GM13977 (cell line): ENCODE measurements at regions not wholly inside any gene's neighbourhood (a gene's known extent, or its start where the extent isn't known, plus 50 kb on each side); places are given as distances from the start of the nearest gene placed in this dataset.

ENCODE experiments used
- DNase-seq: peaks from one replicate; pipeline ENCODE4 v3.0.0; 2012; ENCODE audit warnings: low spot score
- in situ Hi-C: fragments of 300-500 bp; cut with MboI; formaldehyde crosslinking; loops from one replicate; pipeline ENCODE4 v1.12.0; 2022; ENCODE audit warnings: low sequenced_read_pairs, low pct_unique_long_range_greater_than_20kb, mixed read lengths, inconsistent platforms; ENCODE audit not compliant: unreplicated experiment
- TF ChIP-seq, protein P1 (sequence below): IDR thresholded peaks from 2 replicates; pipeline ENCODE4 v1.5.1; 2012; ENCODE audit warnings: mild to moderate bottlenecking, control low read depth; ENCODE audit not compliant: insufficient read depth; ENCODE audit errors: extremely low read depth, missing control alignments

DNA sequence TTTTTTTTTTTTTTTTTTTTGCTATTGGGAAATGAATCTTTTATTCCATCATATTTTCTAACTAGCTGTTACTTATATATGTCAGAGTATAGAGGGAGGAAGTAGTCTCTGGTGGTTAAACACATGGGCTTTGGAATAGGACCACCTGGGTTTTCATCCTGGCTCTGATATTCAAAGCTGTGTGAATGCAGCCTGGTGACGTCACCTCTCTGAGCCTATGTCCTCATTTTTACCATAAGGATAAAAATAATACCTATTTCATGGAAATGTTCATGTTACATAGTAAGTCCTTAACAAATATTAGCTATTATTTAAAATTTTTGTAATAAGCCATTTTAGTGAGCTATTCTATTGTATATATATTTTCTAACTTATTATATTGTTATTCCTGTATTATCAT lies 58.8 kb upstream of the TOX2 start:
- TF ChIP-seq, protein P1, sequence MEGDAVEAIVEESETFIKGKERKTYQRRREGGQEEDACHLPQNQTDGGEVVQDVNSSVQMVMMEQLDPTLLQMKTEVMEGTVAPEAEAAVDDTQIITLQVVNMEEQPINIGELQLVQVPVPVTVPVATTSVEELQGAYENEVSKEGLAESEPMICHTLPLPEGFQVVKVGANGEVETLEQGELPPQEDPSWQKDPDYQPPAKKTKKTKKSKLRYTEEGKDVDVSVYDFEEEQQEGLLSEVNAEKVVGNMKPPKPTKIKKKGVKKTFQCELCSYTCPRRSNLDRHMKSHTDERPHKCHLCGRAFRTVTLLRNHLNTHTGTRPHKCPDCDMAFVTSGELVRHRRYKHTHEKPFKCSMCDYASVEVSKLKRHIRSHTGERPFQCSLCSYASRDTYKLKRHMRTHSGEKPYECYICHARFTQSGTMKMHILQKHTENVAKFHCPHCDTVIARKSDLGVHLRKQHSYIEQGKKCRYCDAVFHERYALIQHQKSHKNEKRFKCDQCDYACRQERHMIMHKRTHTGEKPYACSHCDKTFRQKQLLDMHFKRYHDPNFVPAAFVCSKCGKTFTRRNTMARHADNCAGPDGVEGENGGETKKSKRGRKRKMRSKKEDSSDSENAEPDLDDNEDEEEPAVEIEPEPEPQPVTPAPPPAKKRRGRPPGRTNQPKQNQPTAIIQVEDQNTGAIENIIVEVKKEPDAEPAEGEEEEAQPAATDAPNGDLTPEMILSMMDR: no peak
- DNase-seq: no peak
- in situ Hi-C loops: no loop called here

DNA sequence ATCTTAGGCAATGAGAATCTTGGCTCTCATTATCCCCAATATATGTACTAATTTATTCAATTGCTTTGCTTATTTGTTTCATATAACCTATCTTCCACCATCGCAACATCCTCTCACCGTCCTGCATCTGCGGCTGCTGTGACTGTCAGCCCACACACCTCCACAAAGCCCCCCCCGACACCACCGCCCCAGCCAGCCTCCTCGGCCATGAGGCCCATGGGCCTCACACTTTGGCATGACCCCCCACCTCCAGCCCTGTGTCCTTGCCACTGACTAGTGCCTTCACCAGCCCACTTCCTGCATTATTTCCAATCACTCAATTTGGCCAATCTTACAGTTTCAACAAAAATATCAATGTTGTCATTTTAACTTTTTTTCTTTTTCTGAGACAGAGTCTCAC lies 60.7 kb upstream of the TOX2 start:
- TF ChIP-seq, protein P1: no peak
- in situ Hi-C loops: no loop called here
- no peak for DNase-seq

DNA sequence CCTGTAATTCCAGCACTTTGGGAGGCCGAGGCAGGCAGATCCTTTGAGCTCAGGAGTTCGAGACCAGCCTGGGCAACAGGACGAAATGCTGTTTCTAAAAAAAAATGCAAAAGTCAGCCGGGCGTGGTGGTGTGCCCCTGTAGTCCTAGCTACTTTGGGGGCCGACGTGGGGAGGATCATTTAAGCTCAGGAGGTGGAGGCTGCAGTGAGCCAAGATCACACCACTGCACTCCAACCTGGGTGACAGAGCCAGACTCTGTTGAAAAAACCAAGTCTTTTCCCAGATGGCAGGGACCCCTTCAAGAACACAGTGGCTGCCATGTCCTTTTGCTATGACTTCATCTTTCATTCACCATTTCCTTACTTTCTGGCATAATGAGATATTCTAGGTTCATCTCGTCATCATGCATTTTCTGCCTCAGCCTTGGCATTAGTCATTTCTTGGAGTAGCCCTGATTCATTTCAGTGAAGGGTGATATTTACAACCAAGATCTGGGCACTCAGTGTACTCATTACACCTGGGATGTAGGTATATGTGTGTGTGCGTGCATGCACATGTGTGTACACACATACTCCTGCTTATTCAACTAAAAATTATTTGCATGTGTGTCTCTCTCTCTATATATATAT lies 61.4 kb upstream of the TOX2 start:
- no peak for DNase-seq
- TF ChIP-seq, protein P1: no peak
- in situ Hi-C loops: no loop called here

DNA sequence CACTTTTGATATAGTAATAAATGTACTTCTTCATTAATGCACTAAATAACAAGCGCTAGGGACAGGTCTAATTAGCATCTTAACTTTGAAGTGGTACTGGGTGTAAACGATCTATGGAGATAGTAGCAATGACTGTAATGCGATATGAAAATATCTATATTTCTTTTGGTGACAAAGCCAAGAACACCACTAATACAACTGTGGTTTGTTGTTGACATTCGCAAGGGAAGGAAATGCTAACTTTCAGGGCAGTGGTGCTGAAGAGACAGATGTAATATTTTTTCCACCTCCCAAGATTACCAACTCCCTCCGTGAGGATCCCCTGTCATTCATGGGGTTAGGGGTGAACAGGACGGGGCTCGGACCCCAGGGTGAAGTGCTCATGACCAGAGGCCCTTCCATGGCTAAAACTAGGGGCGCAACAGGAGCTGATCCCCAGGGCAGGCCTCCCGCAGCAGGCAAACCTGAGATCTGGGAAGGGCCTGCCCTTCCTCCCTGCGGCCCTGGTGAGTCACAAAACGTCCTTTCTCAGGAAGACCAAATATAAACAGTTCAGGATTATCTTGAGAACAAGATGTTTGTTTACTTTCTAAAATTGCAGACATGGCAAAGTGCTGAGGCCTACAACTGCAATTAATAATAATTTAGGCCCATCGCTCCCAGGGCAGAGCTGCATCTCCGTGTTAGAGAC lies 65.0 kb upstream of the TOX2 start:
- DNase-seq: no peak
- in situ Hi-C loops: loop anchor here (10.0 kb wide), 1 partner anchor 225 kb away; no protein-coding TSS in a partner anchor
- TF ChIP-seq, protein P1: no peak

DNA sequence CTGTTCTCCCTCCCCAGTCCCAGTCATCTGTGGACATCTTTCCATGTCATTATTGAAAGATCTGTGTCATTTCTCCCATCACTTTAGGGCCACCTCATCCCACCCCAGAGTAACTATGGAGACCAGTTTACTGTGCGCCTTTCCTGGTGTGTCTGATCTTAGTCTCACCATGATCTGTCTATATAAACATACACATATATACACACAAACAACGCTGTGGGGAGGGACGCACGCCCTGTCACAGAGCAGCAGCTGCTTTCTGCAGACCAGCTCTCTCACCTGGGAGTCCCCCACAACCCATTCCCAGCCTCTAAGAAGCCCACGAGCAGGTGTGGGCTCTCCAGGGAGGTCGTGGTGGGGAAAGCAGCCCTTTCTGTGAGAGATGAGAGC lies 68.1 kb upstream of the TOX2 start:
- in situ Hi-C loops: loop anchor here (10.0 kb wide), 1 partner anchor 228 kb away; no protein-coding TSS in a partner anchor
- TF ChIP-seq, protein P1: no peak
- DNase-seq: no peak

DNA sequence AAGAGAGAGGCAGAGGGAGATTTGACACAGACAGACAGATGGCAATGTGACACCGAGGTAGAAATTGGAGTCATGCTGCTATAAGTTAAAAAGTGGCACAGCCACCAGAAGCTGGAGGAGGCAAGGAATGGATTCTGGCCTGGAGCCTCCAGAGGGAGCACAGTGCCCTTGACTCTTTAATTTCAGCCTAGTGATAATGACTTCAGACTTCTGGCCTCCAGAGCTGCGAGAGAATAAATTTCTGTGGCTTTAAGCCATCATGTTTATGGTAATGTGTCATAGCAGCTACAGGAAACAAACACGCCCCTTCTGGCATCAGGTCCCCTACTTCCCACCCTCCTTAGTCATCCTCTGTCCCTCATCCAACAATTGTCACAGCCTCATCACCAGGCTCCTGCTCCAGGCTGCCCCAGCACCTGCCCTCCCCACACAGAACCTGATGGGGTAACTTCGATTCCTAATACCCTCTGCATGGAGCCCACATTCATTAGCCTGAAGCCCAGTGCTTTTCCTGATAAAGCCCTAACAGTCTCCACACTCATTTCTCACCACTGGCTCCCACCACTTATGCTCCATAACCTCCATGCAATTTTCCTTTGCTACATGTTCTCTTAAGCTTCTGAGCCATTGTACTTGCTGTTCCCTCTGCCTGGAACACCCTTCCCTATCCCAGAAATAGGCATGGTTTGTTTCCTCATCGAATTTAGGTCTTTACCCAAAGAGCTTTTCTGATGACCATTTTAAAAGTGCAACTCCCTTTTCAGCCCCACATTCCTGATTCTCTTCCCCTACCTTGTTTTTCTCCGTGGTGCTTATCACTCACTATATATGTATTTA lies 69.7 kb upstream of the TOX2 start:
- no peak for DNase-seq
- TF ChIP-seq, protein P1: no peak
- in situ Hi-C loops: loop anchor here (10.0 kb wide), 1 partner anchor 230 kb away; no protein-coding TSS in a partner anchor
